GM12878 (cell line): ENCODE measurements at regions not wholly inside any gene's neighbourhood (a gene's known extent, or its start where the extent isn't known, plus 50 kb on each side); places are given as distances from the start of the nearest gene placed in this dataset.

Experiments used
- ATAC-seq: fragments of 200-7000 bp; cut with Tn5 transposase; 3 replicates; pipeline ENCODE4 v1.9.1; 2020; ENCODE audit warnings: mild to moderate bottlenecking, moderate library complexity
- BruUV-seq: library from RNA; stranded (reverse); fragments of 400-500 nt; replicated peaks from 2 replicates; lab custom pipeline; 2021; lab: Mats Ljungman, UMichigan
- CTCF ChIA-PET: fragments of 300-600 bp; sonication (Branson Sonifier 250); formaldehyde crosslinking; extraction: SDS; loops from one replicate; lab custom pipeline; 2021; ENCODE audit warnings: inconsistent platforms; lab: Yijun Ruan, JAX
- POLR2A ChIA-PET: fragments of 350-600 bp; formaldehyde crosslinking; extraction: SDS; loops from one replicate; lab custom pipeline; 2021; ENCODE audit warnings: inconsistent platforms; lab: Charles Lee
- RAD21 ChIA-PET: fragments of 300-600 bp; sonication (Branson Sonifier 250); formaldehyde crosslinking; loops from one replicate; lab custom pipeline; 2023; ENCODE audit warnings: antibody characterized with exemption; ENCODE audit not compliant: unreplicated experiment; lab: Charles Lee
- SMC1A ChIA-PET: fragments of 300-600 bp; sonication (Branson Sonifier 250); formaldehyde crosslinking; loops from one replicate; lab custom pipeline; 2023; ENCODE audit not compliant: unreplicated experiment, uncharacterized antibody; lab: Charles Lee
- DNase-seq: peaks from one replicate; pipeline ENCODE4 v3.0.0-alpha.2; 2011; ENCODE audit warnings: low read depth, low spot score
- FAIRE-seq: peaks from 3 replicates; lab custom pipeline; 2011; peaks lifted over from hg19 to GRCh38; lab: Jason Lieb, UNC
- H2AFZ ChIP-seq: 2 replicates; pipeline ENCODE4 v1.6.0; 2011; ENCODE audit warnings: low read depth, low read length, control low read depth; ENCODE audit not compliant: control insufficient read depth
- H3K27ac ChIP-seq: 2 replicates; pipeline ENCODE4 v1.5.1; 2011; ENCODE audit warnings: control low read depth; ENCODE audit not compliant: control insufficient read depth, insufficient read depth
- H3K27me3 ChIP-seq, 2 experiments: replicated peaks in 1 of 2; 2 replicates each; pipeline versions ENCODE4 v1.6.0 to v1.6.1; 2011; ENCODE audit warnings: low read length in 1 of 2; ENCODE audit not compliant: control insufficient read depth in 2 of 2, insufficient read depth in 2 of 2
- H3K36me3 ChIP-seq, 2 experiments: 2 replicates each; pipeline ENCODE4 v1.5.1; 2011; ENCODE audit warnings: low read length in 1 of 2; ENCODE audit not compliant: control insufficient read depth in 2 of 2, insufficient read depth in 2 of 2
- H3K4me1 ChIP-seq: 2 replicates; pipeline ENCODE4 v1.6.1; 2011; ENCODE audit warnings: mild to moderate bottlenecking, low read length, moderate library complexity, mixed read lengths; ENCODE audit not compliant: control insufficient read depth, insufficient read depth
- H3K4me2 ChIP-seq: 2 replicates; pipeline ENCODE4 v1.6.0; 2011; ENCODE audit warnings: control low read depth; ENCODE audit not compliant: control insufficient read depth, insufficient read depth
- H3K4me3 ChIP-seq: fragments of 200-600 bp; sonication (generic); 2 replicates; pipeline ENCODE4 v1.5.1; 2016
- H3K79me2 ChIP-seq: 2 replicates; pipeline ENCODE4 v1.6.0; 2011; ENCODE audit warnings: low read length; ENCODE audit not compliant: control insufficient read depth, insufficient read depth
- H3K9ac ChIP-seq: 2 replicates; pipeline ENCODE4 v1.8.0; 2011; ENCODE audit warnings: low read length, control low read depth, mixed read lengths; ENCODE audit not compliant: control insufficient read depth, insufficient read depth
- H3K9me3 ChIP-seq: replicated peaks from 3 replicates; pipeline ENCODE4 v1.5.1; 2011; ENCODE audit warnings: mild to moderate bottlenecking, low read length; ENCODE audit not compliant: control insufficient read depth, insufficient read depth
- H4K20me1 ChIP-seq: 2 replicates; pipeline ENCODE4 v1.6.0; 2011; ENCODE audit not compliant: control insufficient read depth, insufficient read depth
- BHLHE40 ChIP-seq, 2 experiments: fragments of 450-650 bp in 1 of 2; IDR thresholded peaks; 2 replicates each; pipeline ENCODE4 v1.6.1; 2011 to 2017; ENCODE audit warnings: low read depth in 2 of 2, borderline replicate concordance in 1 of 2, improper control_type of control experiment in 1 of 2, low read length in 1 of 2, mild to moderate bottlenecking in 1 of 2
- FOXK2 ChIP-seq: fragments of 450-650 bp; IDR thresholded peaks from 2 replicates; pipeline ENCODE4 v1.6.1; 2017; ENCODE audit warnings: mild to moderate bottlenecking, moderate library complexity
- HCFC1 ChIP-seq: fragments of 150-350 bp; IDR thresholded peaks from 2 replicates; pipeline ENCODE4 v1.6.1; 2014; ENCODE audit warnings: low read length
- WGBS: methylation state at CpG from one replicate; pipeline ENCODE4 v1.1.6; 2016; ENCODE audit warnings: low lambda C conversion rate; ENCODE audit not compliant: insufficient replicate concordance, insufficient coverage; ENCODE audit errors: missing lambda C conversion rate; 5-methylcytosine and 5-hydroxymethylcytosine counted together
- in situ Hi-C: fragments of 300-500 bp; cut with MboI; formaldehyde crosslinking; loops from 9 replicates; pipeline ENCODE4 v1.14.3; 2018; ENCODE audit warnings: mixed read lengths
- intact Hi-C: fragments of 100-400 bp; cut with micrococcal nuclease; formaldehyde crosslinking; loops from one replicate; pipeline ENCODE4 v1.14.2; 2022; ENCODE audit not compliant: unreplicated experiment

- Histone ChIP-seq H3K4me1 (no peaks in the 10 kb centered on the region), H4K20me1 (no peaks in the 10 kb centered on the region), H3K27me3 (no peaks in the 10 kb centered on the region), H3K79me2 (no peaks in the 10 kb centered on the region), H3K4me2 (no peak overlapping the region), H3K27ac (no peak overlapping the region), H3K36me3 (no peaks in the 10 kb centered on the region), H3K4me3 (no peak overlapping the region), H3K9ac (no peak overlapping the region), H3K9me3 (no peaks in the 10 kb centered on the region), H2AFZ (no peak overlapping the region)
- FAIRE-seq = no peak
- BruUV-seq = no TSS peak
- ChIA-PET POLR2A (interaction anchor here (0.6 kb wide), 1 partner anchor 210 kb away, joined by 8 read pairs; no protein-coding TSS in a partner anchor), SMC1A (interaction anchor here (0.9 kb wide), 1 partner anchor 25 kb away, joined by 3 read pairs; no protein-coding TSS in a partner anchor), RAD21 (no interaction called here), CTCF (no interaction called here)
- no peak for ATAC-seq
- WGBS = 7% methylated on average over 1 of the region's 1 CpG
- no peak for DNase-seq
- intact Hi-C loops (no loop called here), in situ Hi-C loops (no loop called here)
- no peak for TF ChIP-seq HCFC1
These were observed 410.9 kb downstream of the EPHA4 start for GRCh38 chr2:221161186-221161585.

GRCh38 chr2:221166292-221166691 is 405.8 kb downstream of the EPHA4 start:
- no peaks in the 10 kb centered on the region for H3K79me2 ChIP-seq
- TF ChIP-seq FOXK2 = no peak
- TF ChIP-seq BHLHE40 (IDR thresholded peaks at IDR 0.05; ENCODE audit: borderline replicate concordance in 1 of 2, low read depth in 2 of 2, low read length in 1 of 2) = peak; percentile 15 to 28; a peak in 1 of 4 replicates
- TF ChIP-seq, all 136 proteins: peak for 1
- FAIRE-seq (no peak), DNase-seq (no peak), ATAC-seq (peak; percentile 27; the same call in 2 of the 3 replicates)
- no peaks in the 10 kb centered on the region for H3K36me3 ChIP-seq
- ChIA-PET POLR2A (no interaction called here), SMC1A (interaction anchor here (0.5 to 1.0 kb wide), 2 partner anchors 114 to 471 kb away, joined by 4 to 5 read pairs; no protein-coding TSS in a partner anchor), RAD21 (no interaction called here), CTCF (no interaction called here)
- BruUV-seq = no TSS peak
- H3K27me3 ChIP-seq = no peaks in the 10 kb centered on the region
- no peaks in the 10 kb centered on the region for H3K4me1 ChIP-seq
- H3K9me3 ChIP-seq = no peaks in the 10 kb centered on the region
- H3K9ac ChIP-seq = no peak overlapping the region
- in situ Hi-C loops = no loop called here
- H3K4me2 ChIP-seq = no peak overlapping the region
- no peak overlapping the region for H3K27ac ChIP-seq
- H4K20me1 ChIP-seq = no peaks in the 10 kb centered on the region
- no peak overlapping the region for H3K4me3 ChIP-seq
- intact Hi-C loops = no loop called here
- H2AFZ ChIP-seq = no peak overlapping the region
- 17% methylated on average over 7 of the region's 7 CpGs for WGBS
